ENCODE measurements at regions not wholly inside any gene's neighbourhood (a gene's known extent, or its start where the extent isn't known, plus 50 kb on each side); places are given as distances from the start of the nearest gene placed in this dataset.

DNA sequence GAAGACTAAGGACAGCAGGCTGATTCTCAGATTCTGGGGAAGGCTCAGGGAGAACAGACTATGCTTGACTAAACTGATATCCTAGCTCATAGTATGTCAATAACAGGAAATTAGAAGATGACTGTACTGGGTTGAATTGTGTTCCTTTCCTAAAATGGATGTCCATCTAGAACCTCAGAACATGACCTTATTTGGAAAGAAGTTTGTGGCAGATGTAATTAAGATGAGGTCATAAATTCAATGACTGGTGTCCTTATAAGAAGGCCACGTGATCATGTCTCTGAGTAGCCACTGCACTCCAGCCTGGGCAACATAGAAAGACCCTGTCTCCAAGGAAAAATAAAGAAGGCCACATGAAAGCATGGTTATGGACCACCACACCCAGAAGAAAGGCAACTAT lies 113.9 kb upstream of the STMND1 start:
- TF ChIP-seq ZFX (IDR thresholded peaks at IDR 0.05): no peak
- TF ChIP-seq, protein P1, sequence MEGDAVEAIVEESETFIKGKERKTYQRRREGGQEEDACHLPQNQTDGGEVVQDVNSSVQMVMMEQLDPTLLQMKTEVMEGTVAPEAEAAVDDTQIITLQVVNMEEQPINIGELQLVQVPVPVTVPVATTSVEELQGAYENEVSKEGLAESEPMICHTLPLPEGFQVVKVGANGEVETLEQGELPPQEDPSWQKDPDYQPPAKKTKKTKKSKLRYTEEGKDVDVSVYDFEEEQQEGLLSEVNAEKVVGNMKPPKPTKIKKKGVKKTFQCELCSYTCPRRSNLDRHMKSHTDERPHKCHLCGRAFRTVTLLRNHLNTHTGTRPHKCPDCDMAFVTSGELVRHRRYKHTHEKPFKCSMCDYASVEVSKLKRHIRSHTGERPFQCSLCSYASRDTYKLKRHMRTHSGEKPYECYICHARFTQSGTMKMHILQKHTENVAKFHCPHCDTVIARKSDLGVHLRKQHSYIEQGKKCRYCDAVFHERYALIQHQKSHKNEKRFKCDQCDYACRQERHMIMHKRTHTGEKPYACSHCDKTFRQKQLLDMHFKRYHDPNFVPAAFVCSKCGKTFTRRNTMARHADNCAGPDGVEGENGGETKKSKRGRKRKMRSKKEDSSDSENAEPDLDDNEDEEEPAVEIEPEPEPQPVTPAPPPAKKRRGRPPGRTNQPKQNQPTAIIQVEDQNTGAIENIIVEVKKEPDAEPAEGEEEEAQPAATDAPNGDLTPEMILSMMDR (conservative IDR thresholded peaks at IDR 0.05): no peak

DNA sequence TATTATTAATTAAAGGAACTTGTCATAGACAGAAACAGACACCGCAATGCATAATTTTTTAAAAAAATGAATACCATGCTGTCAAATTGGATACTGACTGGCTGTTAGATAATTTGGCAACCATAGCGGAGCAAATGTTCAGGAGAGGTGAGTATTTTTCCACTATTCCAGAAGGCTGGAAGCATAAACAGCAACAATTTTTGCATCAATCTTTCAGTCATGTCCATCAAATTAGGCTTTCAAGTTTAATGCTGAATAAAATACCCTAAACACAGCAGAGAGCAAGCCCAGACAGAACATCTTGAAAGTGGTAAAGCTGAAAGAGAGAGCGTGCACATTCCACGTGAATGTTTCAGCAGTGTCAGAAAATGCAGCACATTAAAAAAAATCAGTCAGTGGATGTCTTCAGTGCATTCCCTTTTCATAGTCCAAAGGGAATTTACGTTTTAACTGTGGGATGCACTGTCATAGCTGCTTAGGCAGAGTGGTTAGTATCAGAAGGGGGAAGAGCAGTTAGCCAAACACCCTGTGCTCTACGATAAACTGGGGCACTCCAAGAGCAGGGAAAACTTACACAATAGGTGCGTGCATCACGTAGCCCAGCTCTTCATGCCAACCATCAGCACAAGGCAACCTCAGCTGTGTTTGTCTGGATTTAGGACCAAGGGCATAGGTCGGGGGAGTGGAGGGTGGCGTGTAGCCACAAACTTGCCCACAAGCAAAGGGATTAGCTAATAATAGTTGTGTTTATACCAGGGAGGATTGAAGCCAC lies 116.2 kb upstream of the STMND1 start:
- no peak overlapping the region for H3K27ac ChIP-seq
- TF ChIP-seq, protein P1 (conservative IDR thresholded peaks at IDR 0.05): no peak
- TF ChIP-seq ZFX (IDR thresholded peaks at IDR 0.05): no peak

More for the DNA sequence above, 113.9 kb upstream of the STMND1 start:
- no peak overlapping the region for H3K27ac ChIP-seq

DNA sequence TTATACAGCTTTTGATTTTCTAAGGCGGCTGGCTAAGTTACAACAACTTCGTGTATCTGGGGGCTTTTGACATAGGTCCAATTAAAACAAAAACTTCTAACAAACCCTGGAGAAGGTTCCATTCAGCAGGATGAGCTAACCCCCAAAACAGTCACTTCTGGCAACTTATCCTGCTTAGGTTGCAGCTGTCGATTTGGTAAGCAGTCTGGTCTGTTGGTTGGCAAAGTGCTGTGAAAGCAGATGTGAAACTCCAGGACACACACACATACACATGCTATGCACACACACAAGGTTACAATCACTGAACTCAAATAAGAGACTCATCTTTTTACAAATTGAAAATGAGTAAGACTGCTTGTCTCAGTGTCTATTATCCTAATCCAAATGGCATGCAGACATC lies 119.0 kb upstream of the STMND1 start:
- no peak for TF ChIP-seq ZFX (IDR thresholded peaks at IDR 0.05)
- TF ChIP-seq, protein P1 (conservative IDR thresholded peaks at IDR 0.05): no peak
- H3K27ac ChIP-seq: no peak overlapping the region

DNA sequence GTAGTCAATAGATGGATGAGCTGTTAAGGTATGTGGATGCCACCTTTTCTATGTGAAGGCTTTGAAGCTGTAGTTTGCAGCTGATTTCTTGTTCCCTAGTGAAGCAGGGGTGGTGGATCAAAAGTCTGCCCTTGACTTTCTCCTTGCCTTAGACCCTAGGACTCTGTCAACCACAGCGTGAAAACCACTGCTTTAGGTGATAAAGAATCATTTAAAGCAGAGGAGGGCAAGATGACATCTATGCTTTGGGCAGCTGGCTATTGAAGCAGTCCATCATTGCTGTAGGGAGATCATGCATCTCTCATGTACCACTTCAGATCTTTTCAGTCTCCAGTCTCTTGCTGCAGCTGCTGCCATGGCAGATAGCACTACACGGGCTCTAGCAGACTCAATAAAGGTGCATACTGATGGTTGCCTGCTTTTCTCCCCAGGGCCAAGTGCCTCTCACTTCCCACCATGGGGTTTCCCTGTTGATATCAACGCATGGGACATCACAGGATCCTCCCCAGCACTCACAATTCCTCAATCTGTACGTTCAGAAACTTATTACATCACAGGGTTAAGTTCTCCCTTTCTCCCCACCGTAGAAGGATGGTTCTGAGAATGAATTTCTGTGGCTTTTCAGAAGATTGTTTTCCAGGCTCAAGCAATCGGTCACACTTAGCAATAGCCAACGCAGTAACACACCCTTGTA lies 122.0 kb upstream of the STMND1 start:
- no peak for TF ChIP-seq ZFX (IDR thresholded peaks at IDR 0.05)
- TF ChIP-seq, protein P1 (conservative IDR thresholded peaks at IDR 0.05): no peak
- H3K27ac ChIP-seq: no peak overlapping the region

DNA sequence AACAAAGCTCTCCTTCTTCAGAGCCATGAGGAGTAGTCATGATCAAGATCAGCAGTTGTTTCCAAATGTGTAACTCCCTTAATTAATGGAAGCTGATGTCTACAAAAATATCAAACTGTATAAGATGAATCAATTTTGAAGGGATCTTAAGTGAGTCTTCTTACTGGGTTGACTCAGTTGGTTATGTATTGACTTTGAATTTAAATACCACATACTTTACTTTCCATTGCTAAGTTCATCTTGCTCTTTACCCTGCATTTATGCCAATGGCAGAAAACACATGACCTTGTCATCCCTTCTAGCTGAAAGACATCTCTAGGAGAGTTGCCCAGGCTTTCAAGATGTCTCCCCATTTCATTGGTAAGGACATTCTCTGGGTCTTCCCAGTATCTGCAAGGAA lies 123.2 kb upstream of the STMND1 start:
- H3K27ac ChIP-seq: no peak overlapping the region
- TF ChIP-seq, protein P1 (conservative IDR thresholded peaks at IDR 0.05): no peak
- TF ChIP-seq ZFX (IDR thresholded peaks at IDR 0.05): no peak

DNA sequence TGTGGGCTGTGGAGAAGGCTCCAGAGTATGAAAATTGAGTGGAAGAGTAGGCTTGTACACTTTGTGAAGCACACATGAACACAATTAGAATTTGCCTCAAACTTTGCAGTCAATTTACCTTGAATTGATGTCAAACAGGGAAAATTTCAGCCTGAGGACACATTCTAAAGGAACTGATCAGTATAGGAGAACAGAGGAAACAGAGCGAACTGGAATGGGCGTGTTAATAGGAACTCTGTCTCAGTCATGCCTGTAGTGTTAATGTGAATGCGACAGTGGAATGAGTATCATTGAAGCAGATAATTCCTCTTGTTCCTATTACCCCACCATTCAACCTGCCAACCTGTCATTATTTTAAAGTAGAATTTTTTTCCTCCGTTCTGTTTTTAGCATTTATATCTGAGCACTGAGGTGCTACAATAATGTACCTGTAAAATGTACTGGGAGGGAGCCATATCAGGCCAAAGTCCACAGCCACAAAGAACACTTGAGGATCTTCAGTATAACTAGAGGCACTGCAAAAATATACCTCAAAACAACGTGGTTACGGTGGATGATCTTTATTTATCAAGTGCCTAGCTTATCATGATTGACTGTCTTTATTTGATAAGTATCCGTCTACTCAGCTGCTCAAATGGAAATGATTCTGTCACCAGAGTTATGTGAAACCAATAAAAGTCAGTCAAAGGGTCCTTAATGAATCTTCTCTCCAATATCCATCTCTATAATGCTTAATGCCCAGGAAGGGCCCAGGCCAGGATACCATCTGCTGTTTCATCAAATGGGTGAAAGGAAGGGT lies 125.3 kb upstream of the STMND1 start:
- H3K27ac ChIP-seq: no peak overlapping the region
- TF ChIP-seq, protein P1 (conservative IDR thresholded peaks at IDR 0.05): no peak
- TF ChIP-seq ZFX (IDR thresholded peaks at IDR 0.05): no peak
